BLaER1 treated with 17β-estradiol and CSF1 and Interleukin-3, amounts not matched to agents 10 nM and 100 nM (cell line): ENCODE measurements at regions not wholly inside any gene's neighbourhood (a gene's known extent, or its start where the extent isn't known, plus 50 kb on each side); places are given as distances from the start of the nearest gene placed in this dataset.
"Not testable (repeated sequence)": the region's sequence is repeated elsewhere in the genome, so short reads cannot be mapped to it uniquely, and the experiment has no call there.

Source experiments
- H3K27ac ChIP-seq, 11 experiments: shearing (Covaris generic); formaldehyde crosslinking; 2 replicates each; pipeline ENCODE4 v1.8.1; 2022
- H3K27me3 ChIP-seq, 11 experiments: shearing (Covaris generic); formaldehyde crosslinking; 2 replicates each; pipeline ENCODE4 v1.8.1; 2022
- H3K36me3 ChIP-seq, 11 experiments: shearing (Covaris generic); formaldehyde crosslinking; 2 replicates each; pipeline ENCODE4 v1.8.1; 2022
- H3K4me1 ChIP-seq, 10 experiments: shearing (Covaris generic); formaldehyde crosslinking; 2 replicates each; pipeline ENCODE4 v1.8.1; 2022
- H3K4me2 ChIP-seq, 11 experiments: shearing (Covaris generic); formaldehyde crosslinking; 2 replicates each; pipeline ENCODE4 v1.8.1; 2022
- H3K4me3 ChIP-seq, 10 experiments: shearing (Covaris generic); formaldehyde crosslinking; 2 replicates each; pipeline ENCODE4 v1.8.1; 2022
- H3K9ac ChIP-seq, 11 experiments: shearing (Covaris generic); formaldehyde crosslinking; 2 replicates each; pipeline ENCODE4 v1.8.1; 2022
- H3K9me3 ChIP-seq, 11 experiments: shearing (Covaris generic); formaldehyde crosslinking; replicated peaks in 1 of 11; 2 replicates each; pipeline ENCODE4 v1.8.1; 2022
- H4K20me1 ChIP-seq, 11 experiments: shearing (Covaris generic); formaldehyde crosslinking; 2 replicates each; pipeline ENCODE4 v1.8.1; 2022
- Cebpa-rat ChIP-seq, 11 experiments: shearing (Covaris generic); IDR thresholded peaks; 2 replicates each; pipeline ENCODE4 v1.8.1; 2022

DNA sequence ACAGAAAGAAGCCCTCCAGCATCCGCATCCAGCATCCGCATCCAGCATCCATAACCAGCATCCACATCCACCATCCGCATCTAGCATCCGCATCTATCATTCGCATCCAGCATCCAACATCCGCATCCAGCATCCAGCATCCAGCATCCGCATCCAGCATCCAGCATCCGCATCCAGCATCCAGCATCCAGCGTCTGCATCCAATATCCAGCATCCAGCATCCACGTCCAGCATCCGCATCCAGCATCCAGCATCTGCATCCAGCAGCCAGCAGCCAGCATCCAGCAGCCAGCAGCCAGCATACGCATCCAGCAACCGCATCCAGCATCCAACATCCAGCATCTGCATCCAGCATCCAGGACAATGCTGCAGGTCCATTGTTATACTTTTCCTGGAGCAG, 671.0 kb upstream of the C16orf82 start:
- Histone ChIP-seq H3K27ac (no peak overlapping the region), H3K36me3 (no peaks in the 10 kb centered on the region), H4K20me1 (peaks cover 0 to 3% (median 0%) of the 10 kb centered on the region in 11 experiments; a peak in 1 of 22 replicates), H3K4me1 (peaks cover 13 to 19% (median 17%) of the 10 kb centered on the region in 10 experiments), H3K9ac (no peak overlapping the region), H3K4me3 (no peak overlapping the region), H3K27me3 (peaks cover 0 to 66% (median 0%) of the 10 kb centered on the region in 11 experiments; a peak in 8 of 22 replicates), H3K9me3 (peaks cover 0 to 11% (median 0%) of the 10 kb centered on the region in 11 experiments; a peak in 8 of 22 replicates), H3K4me2 (peak overlapping the region in 7 of 11 experiments; percentile 47 to 88 (median 69); a peak in 9 of 22 replicates)
- no peak for TF ChIP-seq Cebpa-rat (IDR thresholded peaks at IDR 0.05)

DNA sequence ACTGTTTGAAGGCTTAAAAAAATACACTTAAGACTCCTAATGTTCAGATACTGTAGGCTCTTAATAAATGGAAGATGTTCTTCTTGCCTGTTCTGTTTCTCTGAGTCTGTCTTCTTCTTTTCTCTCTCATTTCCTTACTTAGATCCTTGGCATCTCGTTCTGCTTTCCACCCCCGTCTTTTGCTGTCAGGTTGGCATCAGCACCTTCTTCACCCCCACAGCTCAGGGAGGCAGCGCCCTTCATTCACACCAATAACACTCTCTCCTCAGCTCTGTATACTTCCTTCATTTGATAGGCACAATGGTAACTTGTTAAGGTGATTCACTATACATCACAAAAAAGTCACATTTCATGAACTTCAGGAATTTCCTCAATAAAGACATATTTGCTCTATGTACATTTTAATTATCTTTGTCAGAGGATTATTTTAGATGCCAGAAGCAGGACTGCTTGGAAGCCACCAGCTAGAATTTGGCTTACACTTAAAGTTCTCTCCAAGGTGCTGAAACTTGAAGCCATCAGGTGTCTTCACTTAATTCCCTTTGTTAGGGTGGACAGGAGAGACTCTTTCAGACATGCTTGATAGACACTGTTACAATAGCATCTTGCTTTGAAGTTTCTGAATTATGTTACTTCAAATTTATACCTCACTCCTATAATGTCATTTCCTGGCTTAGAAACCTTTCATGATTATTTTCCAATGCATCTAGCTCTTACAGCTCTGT, 670.1 kb upstream of the C16orf82 start:
- no peak for TF ChIP-seq Cebpa-rat (IDR thresholded peaks at IDR 0.05)
- H3K9me3 ChIP-seq: peaks cover 0 to 11% (median 0%) of the 10 kb centered on the region in 11 experiments; a peak in 8 of 22 replicates
- peaks cover 13 to 19% (median 17%) of the 10 kb centered on the region in 10 experiments for H3K4me1 ChIP-seq
- H3K36me3 ChIP-seq: no peaks in the 10 kb centered on the region
- no peak overlapping the region for H3K9ac ChIP-seq
- no peak overlapping the region for H3K4me2 ChIP-seq
- H4K20me1 ChIP-seq: peaks cover 0 to 8% (median 0%) of the 10 kb centered on the region in 11 experiments; a peak in 1 of 22 replicates
- peaks cover 0 to 68% (median 0%) of the 10 kb centered on the region in 11 experiments; a peak in 8 of 22 replicates for H3K27me3 ChIP-seq
- H3K27ac ChIP-seq: no peak overlapping the region
- no peak overlapping the region for H3K4me3 ChIP-seq

DNA sequence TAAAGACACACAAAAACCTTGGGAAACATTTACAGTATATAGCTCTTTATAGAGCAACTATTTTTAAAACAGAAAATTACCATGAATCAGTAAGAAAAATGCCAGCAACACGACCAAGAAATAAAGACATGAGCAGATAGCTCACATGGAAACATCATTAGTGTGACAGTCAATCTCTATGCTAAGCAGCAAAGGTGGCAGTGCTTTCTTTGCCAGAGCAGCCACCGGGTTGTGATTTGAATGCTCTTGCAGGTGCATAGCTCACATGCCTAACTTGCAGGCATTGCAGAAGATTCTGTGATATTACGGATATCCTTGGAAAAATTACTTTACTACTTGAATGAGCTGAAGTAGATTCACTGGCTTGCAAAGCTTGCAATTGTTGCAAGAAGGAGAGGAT, 652.9 kb upstream of the C16orf82 start:
- Histone ChIP-seq H3K9me3 (no peaks in the 10 kb centered on the region), H3K4me3 (no peak overlapping the region), H3K4me2 (no peak overlapping the region), H3K27me3 (no peaks in the 10 kb centered on the region), H3K4me1 (no peaks in the 10 kb centered on the region), H3K27ac (no peak overlapping the region), H3K36me3 (no peaks in the 10 kb centered on the region), H3K9ac (no peak overlapping the region), H4K20me1 (no peaks in the 10 kb centered on the region)
- no peak for TF ChIP-seq Cebpa-rat (IDR thresholded peaks at IDR 0.05)

- H3K9me3 ChIP-seq, H3K27ac ChIP-seq, H4K20me1 ChIP-seq, H3K4me3 ChIP-seq, H3K36me3 ChIP-seq, H3K27me3 ChIP-seq, H3K4me2 ChIP-seq, H3K4me1 ChIP-seq, H3K9ac ChIP-seq: not testable (repeated sequence)
Measured at GRCh38 chr16:26419458-26419857, 647.3 kb upstream of the C16orf82 start.

DNA sequence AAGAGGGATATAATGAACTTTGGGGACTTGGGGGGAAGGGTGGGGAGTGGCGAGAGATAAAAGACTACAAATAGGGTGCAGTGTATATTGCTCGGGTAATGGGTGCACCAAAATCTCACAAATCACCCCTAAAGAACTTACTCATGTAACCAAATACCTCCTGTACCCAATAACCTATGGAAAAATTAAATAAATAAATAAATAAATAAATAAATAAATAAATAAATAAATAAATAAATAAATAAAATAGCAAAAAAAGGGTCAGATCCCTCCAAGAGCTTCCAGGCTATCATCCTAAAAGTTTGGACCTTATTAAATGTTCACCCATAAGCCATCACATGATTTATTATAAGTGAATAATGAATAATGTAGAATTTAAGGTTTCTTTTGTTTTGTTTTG, 636.1 kb upstream of the C16orf82 start:
- Histone ChIP-seq H3K36me3 (no peaks in the 10 kb centered on the region), H3K9ac (no peak overlapping the region), H3K4me3 (no peak overlapping the region), H4K20me1 (no peaks in the 10 kb centered on the region), H3K4me1 (no peaks in the 10 kb centered on the region), H3K9me3 (peaks cover 0 to 6% (median 0%) of the 10 kb centered on the region in 11 experiments; a peak in 2 of 22 replicates), H3K4me2 (no peak overlapping the region), H3K27ac (no peak overlapping the region), H3K27me3 (no peaks in the 10 kb centered on the region)
- TF ChIP-seq Cebpa-rat (IDR thresholded peaks at IDR 0.05): no peak

DNA sequence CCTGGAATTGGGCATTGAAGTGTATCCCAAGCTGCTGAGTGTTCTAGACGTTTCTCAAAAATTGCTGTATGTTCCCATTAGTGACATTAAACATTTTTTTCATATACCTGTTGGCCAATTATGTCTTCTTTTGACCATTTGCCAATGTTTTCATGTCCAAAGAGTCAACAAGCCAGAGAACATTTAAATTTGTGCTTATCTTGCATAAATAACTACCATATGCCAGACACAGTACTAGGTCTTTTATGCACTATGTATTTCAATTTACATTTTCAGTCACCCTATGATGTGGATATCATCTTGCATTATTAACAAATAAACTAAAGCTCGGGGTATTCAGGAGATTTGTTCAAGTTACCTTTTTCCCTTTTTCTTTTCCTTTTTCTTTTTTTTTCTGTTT, 632.9 kb upstream of the C16orf82 start:
- Histone ChIP-seq H3K9me3 (peaks cover 0 to 7% (median 4%) of the 10 kb centered on the region in 11 experiments; a peak in 7 of 22 replicates), H3K4me3 (no peak overlapping the region), H3K4me2 (no peak overlapping the region), H4K20me1 (no peaks in the 10 kb centered on the region), H3K36me3 (no peaks in the 10 kb centered on the region), H3K27me3 (no peaks in the 10 kb centered on the region), H3K4me1 (no peaks in the 10 kb centered on the region), H3K9ac (no peak overlapping the region), H3K27ac (no peak overlapping the region)
- TF ChIP-seq Cebpa-rat (IDR thresholded peaks at IDR 0.05): no peak

DNA sequence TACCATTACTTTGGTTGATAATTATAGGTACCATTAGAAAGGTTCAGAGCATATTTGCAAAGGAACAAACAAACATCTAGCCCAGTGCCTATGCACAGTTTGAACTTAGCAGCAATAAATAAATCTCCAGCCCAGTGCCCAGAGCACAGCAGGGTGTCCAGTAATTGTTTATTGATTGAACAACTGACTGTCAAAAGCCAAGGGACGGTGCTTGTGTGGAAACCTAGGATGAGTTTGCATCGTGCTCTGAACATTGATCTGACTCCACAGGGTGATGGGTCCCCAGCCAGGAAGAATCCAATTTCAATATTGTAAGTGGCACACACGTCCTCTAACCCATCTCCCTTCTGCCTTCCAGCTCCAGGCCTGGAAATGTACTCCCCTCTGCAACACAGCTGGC, 625.5 kb upstream of the C16orf82 start:
- no peak for TF ChIP-seq Cebpa-rat (IDR thresholded peaks at IDR 0.05)
- peaks cover 0 to 14% (median 7%) of the 10 kb centered on the region in 10 experiments; a peak in 8 of 20 replicates for H3K4me1 ChIP-seq

DNA sequence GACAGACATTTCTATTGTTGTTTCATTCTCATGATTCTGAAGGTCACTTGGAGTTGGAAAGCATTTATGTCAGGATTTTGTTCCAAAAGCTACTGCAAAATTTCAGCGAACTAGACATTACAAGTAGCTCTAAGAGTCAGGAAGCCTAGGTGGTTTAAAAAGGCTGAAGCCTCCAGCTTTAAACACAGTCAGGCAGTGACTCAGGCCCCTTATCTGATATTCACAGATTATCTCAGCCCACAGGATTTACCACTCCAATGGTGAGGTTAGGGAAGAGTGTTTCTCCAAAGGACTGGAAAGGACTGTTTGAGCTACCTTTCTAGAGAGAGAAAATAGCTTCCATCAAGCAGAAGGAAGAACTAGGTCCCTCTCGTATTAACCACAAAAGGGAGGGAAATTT, 624.4 kb upstream of the C16orf82 start:
- no peak overlapping the region for H3K27ac ChIP-seq
- no peak overlapping the region for H3K9ac ChIP-seq
- peaks cover 4 to 25% (median 16%) of the 10 kb centered on the region in 10 experiments; a peak in 16 of 20 replicates for H3K4me1 ChIP-seq
- peaks cover 0 to 18% (median 10%) of the 10 kb centered on the region in 11 experiments; a peak in 15 of 22 replicates for H3K9me3 ChIP-seq
- H4K20me1 ChIP-seq: no peaks in the 10 kb centered on the region
- no peaks in the 10 kb centered on the region for H3K27me3 ChIP-seq
- no peaks in the 10 kb centered on the region for H3K36me3 ChIP-seq
- 0 out of 22 replicates have a peak overlapping the region, but pooled peaks of 1 of the 11 experiments have one; percentile 29 for H3K4me2 ChIP-seq
- no peak for TF ChIP-seq Cebpa-rat (IDR thresholded peaks at IDR 0.05)
- no peak overlapping the region for H3K4me3 ChIP-seq

More for the DNA sequence above, 625.5 kb upstream of the C16orf82 start:
- no peak overlapping the region for H3K9ac ChIP-seq
- no peaks in the 10 kb centered on the region for H3K27me3 ChIP-seq
- no peak overlapping the region for H3K4me3 ChIP-seq
- H3K36me3 ChIP-seq: no peaks in the 10 kb centered on the region
- H3K9me3 ChIP-seq: peaks cover 0 to 18% (median 10%) of the 10 kb centered on the region in 11 experiments; a peak in 15 of 22 replicates
- peak overlapping the region in 5 of 11 experiments; percentile 10 to 29 (median 16); a peak in 4 of 22 replicates for H3K4me2 ChIP-seq
- H3K27ac ChIP-seq: no peak overlapping the region
- no peaks in the 10 kb centered on the region for H4K20me1 ChIP-seq

- H3K4me3 ChIP-seq: no peak overlapping the region
- peaks cover 0 to 15% (median 8%) of the 10 kb centered on the region in 11 experiments; a peak in 9 of 22 replicates for H3K9me3 ChIP-seq
- H3K27ac ChIP-seq: peak overlapping the region in 6 of 11 experiments; percentile 51 to 73 (median 61); a peak in 12 of 22 replicates
- H3K4me2 ChIP-seq: peak overlapping the region in 10 of 11 experiments; percentile 0 to 73 (median 65); a peak in 19 of 22 replicates
- H4K20me1 ChIP-seq: no peaks in the 10 kb centered on the region
- peak in 5 of 11 experiments; percentile 63 to 81 (median 75); a peak in 9 of 22 replicates for TF ChIP-seq Cebpa-rat (IDR thresholded peaks at IDR 0.05)
- H3K9ac ChIP-seq: peak overlapping the region in 2 of 11 experiments; percentile 13 to 21; a peak in 3 of 22 replicates
- H3K27me3 ChIP-seq: no peaks in the 10 kb centered on the region
- H3K36me3 ChIP-seq: no peaks in the 10 kb centered on the region
- H3K4me1 ChIP-seq: peaks cover 0 to 31% (median 21%) of the 10 kb centered on the region in 10 experiments; a peak in 16 of 20 replicates
Measured at GRCh38 chr16:26447570-26447969, 619.2 kb upstream of the C16orf82 start.
